ENCODE measurements at regions not wholly inside any gene's neighbourhood (a gene's known extent, or its start where the extent isn't known, plus 50 kb on each side); places are given as distances from the start of the nearest gene placed in this dataset.

DNA sequence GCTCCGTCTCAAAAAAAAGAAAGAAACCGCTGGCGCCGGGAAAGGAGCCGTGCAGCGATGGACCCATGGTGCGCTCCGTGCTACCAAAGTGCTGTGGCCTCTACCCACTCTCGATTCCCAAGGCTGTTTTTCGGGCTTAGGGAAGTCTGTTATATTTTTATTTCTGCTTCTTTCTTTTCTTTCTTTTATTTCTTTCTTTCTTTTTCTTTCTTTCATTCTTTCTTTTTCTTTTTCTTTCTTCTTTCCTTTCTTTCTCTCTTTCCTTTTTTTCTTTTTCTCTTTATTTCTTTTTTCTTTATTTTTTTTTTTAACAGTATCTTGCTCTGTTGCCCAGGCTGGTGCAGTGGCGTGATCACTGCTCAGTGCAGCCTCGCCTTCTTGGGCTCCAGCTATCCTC lies 87.5 kb downstream of the ANXA2R start:
- TF ChIP-seq CTCF (IDR thresholded peaks at IDR 0.05; ENCODE audit: poor library complexity, severe bottlenecking): no peak
- Histone ChIP-seq H3K4me1 (ENCODE audit: insufficient read depth, poor library complexity, severe bottlenecking) (peaks cover 17% of the 10 kb centered on the region), H3K4me3 (ENCODE audit: severe bottlenecking) (no peak overlapping the region), H3K9me3 (ENCODE audit: severe bottlenecking) (peaks cover 32% of the 10 kb centered on the region), H3K27ac (ENCODE audit: poor library complexity, severe bottlenecking) (no peak overlapping the region), H3K36me3 (ENCODE audit: low read depth) (no peaks in the 10 kb centered on the region), H3K27me3 (ENCODE audit: insufficient read depth, poor library complexity, severe bottlenecking) (no peaks in the 10 kb centered on the region)
- ATAC-seq (ENCODE audit: low read depth): no peak
- DNase-seq (ENCODE audit: low spot score): no peak

- no peak for ATAC-seq (ENCODE audit: low read depth)
- H3K4me1 ChIP-seq (ENCODE audit: insufficient read depth, poor library complexity, severe bottlenecking): peaks cover 17% of the 10 kb centered on the region
- H3K27me3 ChIP-seq (ENCODE audit: insufficient read depth, poor library complexity, severe bottlenecking): no peaks in the 10 kb centered on the region
- peaks cover 32% of the 10 kb centered on the region for H3K9me3 ChIP-seq (ENCODE audit: severe bottlenecking)
- no peak for DNase-seq (ENCODE audit: low spot score)
- no peak for TF ChIP-seq CTCF (IDR thresholded peaks at IDR 0.05; ENCODE audit: poor library complexity, severe bottlenecking)
- peak overlapping the region; percentile 98 for H3K27ac ChIP-seq (ENCODE audit: poor library complexity, severe bottlenecking)
- no peak overlapping the region for H3K4me3 ChIP-seq (ENCODE audit: severe bottlenecking)
- H3K36me3 ChIP-seq (ENCODE audit: low read depth): no peaks in the 10 kb centered on the region
These were observed 88.8 kb downstream of the ANXA2R start for GRCh38 chr5:42951293-42951840.

DNA sequence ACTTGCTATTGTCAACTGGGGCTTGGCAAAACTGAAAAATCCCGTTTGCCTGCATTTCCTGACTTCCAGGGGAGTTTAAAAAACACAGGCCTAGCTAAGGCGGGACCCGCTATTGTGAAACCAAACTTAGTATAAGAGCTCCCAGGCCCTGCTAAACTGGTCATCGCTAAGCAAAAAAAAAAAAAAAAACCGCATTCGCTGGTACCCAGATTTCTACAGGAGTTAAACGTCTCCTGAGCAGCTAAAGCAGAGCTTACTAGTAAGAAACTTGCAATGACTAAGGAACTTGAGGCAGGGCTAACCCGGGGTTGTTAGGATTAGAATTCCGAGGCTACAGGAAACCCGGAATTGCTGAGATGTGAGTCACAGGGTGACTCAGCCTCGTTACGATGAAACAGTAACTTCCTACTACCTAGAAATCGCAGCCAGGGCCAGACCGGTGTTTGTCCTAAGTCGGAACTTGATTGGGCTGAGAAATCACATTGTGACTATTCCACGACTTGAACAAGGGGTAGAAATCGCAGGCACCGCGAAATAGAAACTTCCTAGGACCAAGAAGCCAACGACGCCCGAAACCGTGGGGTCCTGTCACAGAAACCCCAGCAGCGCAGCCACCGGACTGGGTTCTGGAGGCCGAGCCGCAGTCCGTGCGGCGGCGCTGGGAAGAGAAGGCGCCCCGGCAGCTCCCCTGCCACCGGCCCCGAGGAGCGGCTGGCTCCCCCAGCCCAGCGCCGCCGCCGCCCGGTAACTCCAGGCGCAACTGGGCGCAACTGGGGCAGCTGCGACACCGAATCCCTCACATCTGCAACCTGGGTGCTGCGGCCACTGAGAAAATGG lies 89.4 kb downstream of the ANXA2R start:
- Histone ChIP-seq H3K27ac (ENCODE audit: poor library complexity, severe bottlenecking) (peak overlapping the region; percentile 98), H3K27me3 (ENCODE audit: insufficient read depth, poor library complexity, severe bottlenecking) (no peaks in the 10 kb centered on the region), H3K36me3 (ENCODE audit: low read depth) (no peaks in the 10 kb centered on the region), H3K4me1 (ENCODE audit: insufficient read depth, poor library complexity, severe bottlenecking) (peaks cover 17% of the 10 kb centered on the region), H3K9me3 (ENCODE audit: severe bottlenecking) (peaks cover 32% of the 10 kb centered on the region), H3K4me3 (ENCODE audit: severe bottlenecking) (no peak overlapping the region)
- peak; percentile 99 for ATAC-seq (ENCODE audit: low read depth)
- DNase-seq (ENCODE audit: low spot score): peak; percentile 95
- TF ChIP-seq CTCF (IDR thresholded peaks at IDR 0.05; ENCODE audit: poor library complexity, severe bottlenecking): no peak

DNA sequence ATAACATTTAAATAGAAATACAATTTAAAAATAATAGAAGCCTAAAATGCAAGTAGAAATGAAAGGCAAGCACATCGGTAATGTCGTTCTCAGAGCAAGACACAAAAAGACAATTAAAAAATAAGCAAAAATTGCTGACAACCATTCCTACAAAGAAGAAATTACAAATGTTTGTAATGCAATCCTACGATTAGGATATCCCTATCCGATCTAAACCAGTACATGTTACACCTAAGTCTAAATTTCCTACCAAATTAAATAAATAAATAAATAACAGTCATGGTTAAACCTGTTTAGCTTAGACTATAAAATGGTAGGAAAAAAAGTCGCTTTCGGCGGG lies 90.0 kb downstream of the ANXA2R start:
- Histone ChIP-seq H3K27ac (ENCODE audit: poor library complexity, severe bottlenecking) (peak overlapping the region; percentile 98), H3K4me3 (ENCODE audit: severe bottlenecking) (no peak overlapping the region), H3K27me3 (ENCODE audit: insufficient read depth, poor library complexity, severe bottlenecking) (no peaks in the 10 kb centered on the region), H3K36me3 (ENCODE audit: low read depth) (no peaks in the 10 kb centered on the region), H3K9me3 (ENCODE audit: severe bottlenecking) (peaks cover 32% of the 10 kb centered on the region), H3K4me1 (ENCODE audit: insufficient read depth, poor library complexity, severe bottlenecking) (peaks cover 23% of the 10 kb centered on the region)
- ATAC-seq (ENCODE audit: low read depth) (no peak; the same call in 2 of the 3 replicates), DNase-seq (ENCODE audit: low spot score) (no peak)
- no peak for TF ChIP-seq CTCF (IDR thresholded peaks at IDR 0.05; ENCODE audit: poor library complexity, severe bottlenecking)

Data from RWPE2 (cell line).